B cell (primary cell): ENCODE measurements at regions not wholly inside any gene's neighbourhood (a gene's known extent, or its start where the extent isn't known, plus 50 kb on each side); places are given as distances from the start of the nearest gene placed in this dataset.

Experiments
- ATAC-seq: fragments of 200-7000 bp; cut with Tn5 transposase; one replicate; pipeline ENCODE4 v1.10.0; 2021; ENCODE audit warnings: low read depth, mild to moderate bottlenecking, moderate number of reproducible peaks, moderate library complexity
- CTCF ChIA-PET: fragments of 350-600 bp; sonication (Branson Sonifier 250); formaldehyde crosslinking; loops from one replicate; lab custom pipeline; 2021; ENCODE audit warnings: antibody characterized with exemption, inconsistent platforms; lab: Charles Lee
- POLR2A ChIA-PET: fragments of 350-600 bp; sonication (Branson Sonifier 250); formaldehyde crosslinking; loops from one replicate; lab custom pipeline; 2021; ENCODE audit warnings: antibody characterized with exemption; lab: Charles Lee
- DNase-seq: peaks from one replicate; pipeline ENCODE4 v3.0.0; 2013
- H2AFZ ChIP-seq: 2 replicates; pipeline ENCODE4 v1.6.1; 2012; ENCODE audit warnings: mild to moderate bottlenecking, low read depth, low read length; ENCODE audit not compliant: insufficient read depth, poor library complexity, severe bottlenecking
- H3K27ac ChIP-seq, 2 donors: 1 replicate in 1 of 2; 2 replicates in 1 of 2; pipeline ENCODE4 v1.5.1; 2012 to 2013; ENCODE audit warnings: low read length in 2 of 2, mild to moderate bottlenecking in 2 of 2, moderate library complexity in 1 of 2
- H3K27me3 ChIP-seq, 4 experiments: fragments of 200-600 bp in 1 of 4; sonication (generic) in 1 of 4; replicated peaks in 1 of 4; 1 replicate in 2 of 4; 2 replicates in 2 of 4; pipeline versions ENCODE4 v1.6.1 to v1.7.0; 2013 to 2016; ENCODE audit warnings: low read length in 3 of 4, mild to moderate bottlenecking in 2 of 4, mixed read lengths in 1 of 4, moderate library complexity in 1 of 4; ENCODE audit not compliant: insufficient read depth in 4 of 4, control insufficient read depth in 3 of 4; ENCODE audit errors: control extremely low read depth in 1 of 4
- H3K36me3 ChIP-seq, 2 experiments: replicated peaks in 1 of 2; 1 replicate in 1 of 2; 2 replicates in 1 of 2; pipeline versions ENCODE4 v1.6.1 to v1.7.1; 2013; ENCODE audit warnings: low read length in 1 of 2; ENCODE audit not compliant: insufficient read depth in 2 of 2, control insufficient read depth in 1 of 2; ENCODE audit errors: control extremely low read depth in 1 of 2, extremely low read depth in 1 of 2
- H3K4me1 ChIP-seq, 2 donors: fragments of 200-600 bp in 1 of 2; sonication (generic) in 1 of 2; 1 replicate in 1 of 2; 2 replicates in 1 of 2; pipeline versions ENCODE4 v1.5.1 to v1.6.1; 2013 to 2017; ENCODE audit warnings: low read length in 2 of 2; ENCODE audit not compliant: control insufficient read depth in 2 of 2, insufficient read depth in 2 of 2
- H3K4me2 ChIP-seq: replicated peaks from 2 replicates; pipeline ENCODE3; 2012; ENCODE audit warnings: mild to moderate bottlenecking, low read depth, low read length; ENCODE audit not compliant: poor library complexity, severe bottlenecking
- H3K4me3 ChIP-seq, 5 experiments: fragments of 200-600 bp in 1 of 5; sonication (generic) in 1 of 5; 1 replicate in 3 of 5; 2 replicates in 2 of 5; pipeline versions ENCODE4 v1.5.1 to v1.7.0; 2011 to 2016; ENCODE audit warnings: low read length in 4 of 5, mild to moderate bottlenecking in 4 of 5, low read depth in 2 of 5, control low read depth in 1 of 5, moderate library complexity in 1 of 5; ENCODE audit not compliant: insufficient read depth in 1 of 5; ENCODE audit errors: control extremely low read depth in 1 of 5, extremely low read depth in 1 of 5
- H3K79me2 ChIP-seq: fragments of 200-600 bp; sonication (generic); one replicate; pipeline ENCODE4 v1.6.0; 2016; ENCODE audit warnings: low read length; ENCODE audit not compliant: control insufficient read depth, insufficient read depth
- H3K9ac ChIP-seq: fragments of 200-600 bp; sonication (generic); 2 replicates; pipeline ENCODE4 v1.6.1; 2017; ENCODE audit warnings: mild to moderate bottlenecking, low read length, moderate library complexity
- H3K9me3 ChIP-seq, 3 donors: one replicate each; pipeline versions ENCODE4 v1.6.1 to v1.7.1; 2013; ENCODE audit warnings: low read length in 2 of 3; ENCODE audit not compliant: control insufficient read depth in 2 of 3, insufficient read depth in 1 of 3; ENCODE audit errors: control extremely low read depth in 1 of 3
- H4K20me1 ChIP-seq: 2 replicates; pipeline ENCODE4 v1.6.0; 2012; ENCODE audit warnings: mild to moderate bottlenecking, low read length; ENCODE audit not compliant: insufficient read depth, control insufficient read depth, poor library complexity, severe bottlenecking
- H3K27ac Mint-ChIP-seq: one replicate; pipeline ENCODE4 v1.8.0; 2021; ENCODE audit warnings: mixed read lengths
- H3K27me3 Mint-ChIP-seq: one replicate; pipeline ENCODE4 v1.8.0; 2021; ENCODE audit warnings: mixed read lengths
- H3K4me1 Mint-ChIP-seq: one replicate; pipeline ENCODE4 v1.8.0; 2021; ENCODE audit warnings: mixed read lengths
- H3K4me3 Mint-ChIP-seq: one replicate; pipeline ENCODE4 v1.8.0; 2021; ENCODE audit warnings: mixed read lengths
- H3K9me3 Mint-ChIP-seq: one replicate; pipeline ENCODE4 v1.8.0; 2022; ENCODE audit warnings: mixed read lengths; ENCODE audit not compliant: insufficient read depth
- EZH2 ChIP-seq: IDR thresholded peaks from 2 replicates; pipeline ENCODE4 v1.6.1; 2012; ENCODE audit warnings: borderline replicate concordance, low read depth, mild to moderate bottlenecking, moderate library complexity, low read length; ENCODE audit not compliant: insufficient read depth, poor library complexity, severe bottlenecking
- WGBS: methylation state at CpG from one replicate; pipeline ENCODE4 v1.1.5; 2013; ENCODE audit warnings: missing lambda C conversion rate; ENCODE audit not compliant: insufficient coverage; 5-methylcytosine and 5-hydroxymethylcytosine counted together
- intact Hi-C: fragments of 100-400 bp; cut with micrococcal nuclease; formaldehyde crosslinking; loops from one replicate; pipeline ENCODE4 v1.10.0; 2022
- TF ChIP-seq, protein P1 (sequence below): fragments of 200-600 bp; IDR thresholded peaks from one replicate; pipeline ENCODE4 v1.8.0; 2022; ENCODE audit warnings: antibody characterized with exemption, mild to moderate bottlenecking

DNA sequence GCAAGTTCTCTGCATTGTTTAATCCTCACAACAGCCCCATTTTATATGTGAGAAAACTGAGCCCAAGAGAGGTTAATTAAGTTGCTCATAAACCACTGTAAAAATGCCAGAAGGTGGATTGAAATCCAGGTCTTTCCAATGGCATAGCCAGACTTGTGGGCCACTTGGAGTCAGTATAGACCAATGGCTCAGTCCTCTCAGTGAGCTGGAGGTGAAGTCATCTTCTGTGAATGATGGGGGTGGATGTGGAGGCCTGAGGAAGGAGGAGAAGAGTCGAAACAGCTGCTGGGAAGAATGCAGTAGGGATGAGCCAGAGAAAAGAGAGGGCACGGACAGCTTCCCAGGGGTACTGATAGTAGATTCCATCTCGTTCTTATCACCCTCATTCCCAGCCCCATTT, 213.4 kb downstream of the SOX9 start:
- Mint-ChIP-seq H3K27me3 (peaks cover 25% of the 10 kb centered on the region), H3K4me1 (no peaks in the 10 kb centered on the region), H3K4me3 (no peak overlapping the region), H3K27ac (no peak overlapping the region), H3K9me3 (no peaks in the 10 kb centered on the region)
- WGBS = 60% methylated on average over 1 of the region's 3 CpGs
- Histone ChIP-seq H3K27ac (no peak overlapping the region), H3K36me3 (no peaks in the 10 kb centered on the region), H3K9ac (no peak overlapping the region), H3K9me3 (peaks cover 0 to 5% (median 0%) of the 10 kb centered on the region in 3 donors), H3K4me2 (no peak overlapping the region), H3K4me3 (no peak overlapping the region), H4K20me1 (no peaks in the 10 kb centered on the region), H3K4me1 (no peaks in the 10 kb centered on the region), H3K79me2 (no peaks in the 10 kb centered on the region), H2AFZ (no peak overlapping the region), H3K27me3 (no peaks in the 10 kb centered on the region)
- no peak for ATAC-seq
- intact Hi-C loops = no loop called here
- ChIA-PET POLR2A (no interaction called here), CTCF (no interaction called here)
- no peak for DNase-seq
- no peak for TF ChIP-seq EZH2
- TF ChIP-seq, protein P1, sequence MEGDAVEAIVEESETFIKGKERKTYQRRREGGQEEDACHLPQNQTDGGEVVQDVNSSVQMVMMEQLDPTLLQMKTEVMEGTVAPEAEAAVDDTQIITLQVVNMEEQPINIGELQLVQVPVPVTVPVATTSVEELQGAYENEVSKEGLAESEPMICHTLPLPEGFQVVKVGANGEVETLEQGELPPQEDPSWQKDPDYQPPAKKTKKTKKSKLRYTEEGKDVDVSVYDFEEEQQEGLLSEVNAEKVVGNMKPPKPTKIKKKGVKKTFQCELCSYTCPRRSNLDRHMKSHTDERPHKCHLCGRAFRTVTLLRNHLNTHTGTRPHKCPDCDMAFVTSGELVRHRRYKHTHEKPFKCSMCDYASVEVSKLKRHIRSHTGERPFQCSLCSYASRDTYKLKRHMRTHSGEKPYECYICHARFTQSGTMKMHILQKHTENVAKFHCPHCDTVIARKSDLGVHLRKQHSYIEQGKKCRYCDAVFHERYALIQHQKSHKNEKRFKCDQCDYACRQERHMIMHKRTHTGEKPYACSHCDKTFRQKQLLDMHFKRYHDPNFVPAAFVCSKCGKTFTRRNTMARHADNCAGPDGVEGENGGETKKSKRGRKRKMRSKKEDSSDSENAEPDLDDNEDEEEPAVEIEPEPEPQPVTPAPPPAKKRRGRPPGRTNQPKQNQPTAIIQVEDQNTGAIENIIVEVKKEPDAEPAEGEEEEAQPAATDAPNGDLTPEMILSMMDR = no peak

DNA sequence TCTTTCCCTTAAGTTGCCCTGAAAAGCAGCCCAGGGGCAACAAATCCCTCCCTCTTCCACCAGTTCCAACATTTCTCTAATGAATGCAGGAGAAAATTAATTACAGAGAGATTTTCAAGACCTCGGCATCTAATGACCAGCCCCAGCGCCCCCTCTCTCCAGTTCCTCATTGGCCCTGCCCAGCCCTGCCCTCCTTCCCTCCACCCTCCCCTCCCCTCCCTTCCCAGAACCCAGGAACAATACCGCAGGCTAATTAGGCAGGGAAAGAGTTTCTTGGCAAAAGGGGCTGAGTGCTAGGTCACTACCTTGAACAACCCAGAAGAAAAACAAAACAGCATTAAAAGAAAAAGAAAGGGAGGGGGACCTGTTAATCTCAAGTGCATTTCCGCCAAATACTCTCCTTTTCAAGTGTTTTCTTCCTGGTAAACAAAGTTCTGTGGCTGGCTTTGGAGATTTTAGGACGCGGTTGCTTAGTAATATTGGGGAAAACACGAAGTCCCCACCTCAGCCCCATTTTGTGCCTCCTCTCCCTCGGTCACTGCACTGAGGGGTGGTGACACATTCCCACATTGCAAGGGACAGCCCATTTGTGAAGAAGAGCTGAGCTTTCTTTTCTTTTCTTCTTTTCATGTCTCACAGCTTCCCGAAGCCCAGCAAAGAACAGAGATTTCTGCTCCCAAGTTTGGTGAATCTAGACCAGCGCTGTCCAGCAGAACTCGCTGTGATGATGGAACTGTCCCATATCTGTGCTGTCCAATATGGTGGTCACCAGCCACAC, 215.4 kb downstream of the SOX9 start:
- no peaks in the 10 kb centered on the region for H3K79me2 ChIP-seq
- H3K4me2 ChIP-seq = no peak overlapping the region
- ChIA-PET POLR2A (no interaction called here), CTCF (no interaction called here)
- H3K9me3 ChIP-seq = peaks cover 0 to 5% (median 0%) of the 10 kb centered on the region in 3 donors
- no peak overlapping the region for H3K4me3 ChIP-seq
- H3K27ac ChIP-seq = no peak overlapping the region
- no peaks in the 10 kb centered on the region for H3K4me1 ChIP-seq
- no peak overlapping the region for H2AFZ ChIP-seq
- Mint-ChIP-seq H3K27ac (no peak overlapping the region), H3K9me3 (no peaks in the 10 kb centered on the region), H3K27me3 (peaks cover 24% of the 10 kb centered on the region), H3K4me3 (no peak overlapping the region), H3K4me1 (no peaks in the 10 kb centered on the region)
- peaks cover 0 to 2% (median 0%) of the 10 kb centered on the region in 4 experiments for H3K27me3 ChIP-seq
- ATAC-seq = no peak
- intact Hi-C loops = no loop called here
- no peak overlapping the region for H3K9ac ChIP-seq
- TF ChIP-seq EZH2 = no peak
- TF ChIP-seq, protein P1 = no peak
- WGBS = 65% methylated on average over 4 of the region's 11 CpGs
- no peaks in the 10 kb centered on the region for H4K20me1 ChIP-seq
- no peak for DNase-seq
- H3K36me3 ChIP-seq = no peaks in the 10 kb centered on the region
